ENCODE measurements at regions not wholly inside any gene's neighbourhood (a gene's known extent, or its start where the extent isn't known, plus 50 kb on each side); places are given as distances from the start of the nearest gene placed in this dataset.

- no peak for FAIRE-seq
These were observed 414.6 kb upstream of the NPVF start for GRCh38 chr7:25642849-25643248.

DNA sequence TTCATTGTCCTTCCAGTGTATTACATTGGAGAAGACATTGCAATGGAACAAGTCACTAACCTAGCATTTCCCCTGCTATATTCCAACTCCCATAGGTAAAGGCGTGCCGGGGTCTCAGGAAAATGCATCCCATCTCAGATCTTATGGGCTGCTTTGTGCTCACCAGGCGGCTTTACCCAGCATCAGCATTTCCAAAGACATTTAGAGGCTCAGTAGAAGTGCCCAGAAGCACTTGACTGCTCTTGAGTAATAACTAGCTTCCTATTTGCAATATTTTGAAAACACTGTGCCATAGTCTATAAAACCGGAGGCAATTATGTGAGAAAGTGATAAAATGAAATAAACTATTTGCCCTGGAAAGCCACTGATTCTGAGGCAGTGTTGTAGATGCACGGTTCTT is 415.0 kb upstream of the NPVF start:
- no peak for FAIRE-seq

GRCh38 chr7:25643770-25644394 is 415.6 kb upstream of the NPVF start:
- FAIRE-seq = no peak

DNA sequence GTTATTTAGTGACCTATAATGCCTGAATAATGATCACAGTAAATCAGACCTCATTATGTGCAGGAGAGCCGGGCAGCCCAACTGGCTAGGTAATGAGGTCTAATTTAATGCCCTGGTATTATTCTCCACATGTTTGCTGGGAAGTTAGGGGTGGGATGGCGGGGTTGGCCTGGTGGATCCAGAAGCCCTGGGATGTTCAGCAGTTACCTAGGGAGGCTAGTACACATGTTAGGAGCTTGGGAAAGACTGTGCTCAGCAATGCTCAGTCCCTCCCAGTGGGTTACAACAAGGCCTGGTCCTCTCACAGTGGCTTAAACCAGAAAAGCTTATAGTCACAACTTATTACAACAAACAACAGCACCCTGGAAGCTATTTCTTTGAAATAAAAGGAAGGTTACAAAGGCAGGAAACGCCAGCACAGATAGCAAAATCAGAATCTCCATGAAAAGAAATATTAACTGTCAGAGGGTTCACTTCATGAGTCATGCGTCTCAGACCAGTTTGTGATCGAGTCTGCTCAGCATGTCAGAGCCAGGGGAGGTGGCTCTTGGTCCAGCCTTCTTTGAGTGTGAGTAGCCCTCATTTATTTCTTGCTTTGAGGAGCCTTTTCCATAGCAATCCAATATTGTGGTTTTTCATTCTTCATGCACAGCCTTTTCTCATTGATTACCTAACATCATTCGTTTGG is 418.6 kb upstream of the NPVF start:
- FAIRE-seq = no peak

DNA sequence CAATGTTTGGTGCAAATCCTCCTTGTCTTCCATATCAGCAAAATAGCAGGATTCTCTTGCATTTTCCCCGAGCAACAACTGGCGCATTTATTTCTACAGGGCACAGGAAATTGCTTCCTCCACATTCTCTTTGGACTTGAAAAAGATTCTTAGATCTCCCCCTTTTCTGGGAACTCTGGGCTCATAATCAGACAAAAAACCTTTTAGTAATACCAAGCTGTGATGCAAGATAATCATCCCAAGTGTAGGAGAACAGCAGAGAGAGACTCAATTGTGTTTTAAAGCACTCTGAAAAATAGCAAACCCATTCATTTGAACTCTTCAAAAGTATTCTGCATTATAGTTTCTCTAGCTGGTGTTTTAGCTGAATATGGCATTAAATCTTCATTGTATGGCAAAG is 419.6 kb upstream of the NPVF start:
- FAIRE-seq = no peak

DNA sequence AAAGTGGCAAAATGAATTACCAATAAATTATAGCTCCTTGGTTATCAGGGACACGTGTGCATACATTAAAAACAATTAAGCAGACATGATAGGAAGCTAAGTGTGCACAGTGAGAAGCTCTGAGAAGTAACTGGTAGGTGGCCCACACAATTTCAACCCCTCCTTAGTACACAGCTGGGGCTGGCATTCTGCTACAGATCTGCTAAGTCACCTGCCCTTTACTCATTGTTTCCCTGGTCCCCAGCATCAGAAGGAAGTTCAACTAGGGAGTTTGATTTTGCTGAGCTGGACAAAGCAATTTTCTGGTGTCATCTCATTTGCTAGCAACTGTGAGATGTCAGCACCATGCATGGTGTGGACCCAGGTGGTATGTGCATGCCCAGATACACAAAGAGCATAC is 424.1 kb upstream of the NPVF start:
- no peak for FAIRE-seq

- FAIRE-seq = no peak
These were observed 425.1 kb upstream of the NPVF start for GRCh38 chr7:25653384-25653783.

GRCh38 chr7:25656071-25656470 is 427.8 kb upstream of the NPVF start:
- no peak for FAIRE-seq

DNA sequence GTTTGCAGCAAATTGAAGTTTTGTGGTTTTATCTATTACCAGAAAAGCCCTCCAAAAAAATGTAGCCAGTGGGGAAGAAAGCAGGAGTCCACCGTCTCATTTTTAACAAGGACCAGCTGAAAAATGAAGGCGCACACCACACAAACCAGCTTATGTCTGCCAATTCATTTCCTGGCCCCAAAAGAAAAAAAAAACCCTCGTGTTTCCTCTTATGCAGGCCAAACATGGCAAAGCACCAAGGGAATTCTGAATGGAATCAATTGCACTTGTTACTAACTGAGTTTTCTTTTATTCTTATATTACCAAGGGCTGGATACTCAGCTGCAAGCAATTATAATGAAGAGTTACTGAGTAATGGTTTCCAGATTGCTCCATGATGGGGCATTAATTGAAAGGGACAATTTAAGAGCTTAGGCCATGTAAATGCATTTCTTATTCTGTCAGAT is 428.3 kb upstream of the NPVF start:
- no peak for FAIRE-seq

DNA sequence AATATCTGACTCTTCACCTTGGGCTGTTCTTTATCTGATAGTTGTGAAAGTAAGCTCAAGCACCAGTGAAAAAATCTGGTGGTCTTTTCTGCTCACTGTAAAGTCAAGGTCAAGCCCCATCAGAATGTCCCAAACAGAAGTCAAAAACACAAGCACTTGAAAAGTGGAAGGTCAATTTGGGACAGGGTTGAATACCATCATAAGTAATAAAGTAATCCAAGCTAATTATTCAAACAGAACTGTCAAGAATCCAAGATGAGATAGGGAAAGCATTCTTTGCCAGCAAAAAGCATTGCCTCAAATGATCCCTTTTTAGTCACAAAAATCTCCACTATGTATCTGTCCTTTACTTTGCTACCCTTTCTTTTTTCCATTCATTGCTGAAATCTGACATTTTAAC is 430.1 kb upstream of the NPVF start:
- FAIRE-seq = no peak

- FAIRE-seq = no peak
These were observed 431.6 kb upstream of the NPVF start for GRCh38 chr7:25659841-25660240.

DNA sequence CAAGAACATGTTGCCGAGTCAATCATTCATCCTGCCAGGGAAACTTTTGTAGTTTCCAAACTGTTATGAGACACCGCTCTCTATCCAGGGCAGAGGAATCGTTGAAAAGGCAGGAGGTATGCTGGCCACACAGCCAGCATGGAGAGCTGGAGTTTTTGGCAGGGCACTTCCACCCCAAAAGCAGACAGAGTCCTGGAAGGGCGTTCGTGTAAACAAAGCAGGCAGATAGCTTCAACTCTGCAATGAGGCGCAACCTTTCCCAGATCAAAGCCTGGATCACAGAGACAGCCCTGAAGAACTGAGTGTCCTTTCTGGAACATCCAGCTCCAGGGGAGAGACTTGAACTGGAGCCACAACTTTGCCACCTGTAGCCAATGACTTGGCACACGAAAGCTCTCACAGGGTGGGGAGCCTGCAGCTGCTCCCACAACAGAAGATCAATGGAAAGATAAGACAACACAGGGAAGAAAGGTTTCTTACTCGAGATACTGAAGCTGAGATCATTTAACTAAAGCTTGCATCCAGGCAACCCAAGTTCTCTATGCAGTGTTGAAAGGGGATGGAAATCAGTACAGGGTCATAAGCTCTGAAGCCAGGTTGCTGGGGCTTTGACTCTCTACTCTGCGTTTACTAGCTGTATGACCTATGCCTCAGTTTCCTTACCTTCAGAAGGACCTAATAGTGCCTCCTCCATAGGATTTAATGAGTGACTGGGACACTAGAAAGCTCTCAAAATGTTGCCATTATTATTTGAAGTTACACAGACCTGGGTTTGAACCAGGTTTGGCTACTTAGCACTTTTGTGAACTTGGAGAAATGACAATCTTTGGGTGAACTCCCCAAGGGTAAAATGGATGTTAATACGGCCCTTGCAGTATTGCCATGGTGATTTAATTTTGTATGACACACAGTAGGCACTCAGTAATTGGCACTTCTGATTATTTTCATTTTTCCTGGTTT is 434.8 kb upstream of the NPVF start:
- FAIRE-seq = no peak

DNA sequence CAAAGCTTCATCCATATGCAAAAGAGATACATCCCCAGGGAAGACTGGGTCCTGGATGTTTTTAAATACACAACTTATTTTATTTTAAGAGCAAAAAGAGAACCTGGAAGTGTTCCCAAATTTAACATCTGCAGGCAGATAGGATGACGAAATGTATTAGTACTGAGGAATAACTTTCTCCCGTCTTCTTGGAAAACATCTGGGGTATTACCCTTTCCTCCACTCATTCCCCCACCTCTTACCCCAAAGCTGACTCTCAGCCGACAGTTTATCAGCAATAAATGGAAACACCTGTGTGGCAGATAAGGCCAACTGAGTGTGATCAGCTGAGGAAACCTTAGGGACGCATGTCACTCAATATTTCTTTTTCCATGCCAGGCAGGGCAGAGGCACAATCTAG is 435.6 kb upstream of the NPVF start:
- no peak for FAIRE-seq

GRCh38 chr7:25664593-25664992 is 436.3 kb upstream of the NPVF start:
- FAIRE-seq = no peak

DNA sequence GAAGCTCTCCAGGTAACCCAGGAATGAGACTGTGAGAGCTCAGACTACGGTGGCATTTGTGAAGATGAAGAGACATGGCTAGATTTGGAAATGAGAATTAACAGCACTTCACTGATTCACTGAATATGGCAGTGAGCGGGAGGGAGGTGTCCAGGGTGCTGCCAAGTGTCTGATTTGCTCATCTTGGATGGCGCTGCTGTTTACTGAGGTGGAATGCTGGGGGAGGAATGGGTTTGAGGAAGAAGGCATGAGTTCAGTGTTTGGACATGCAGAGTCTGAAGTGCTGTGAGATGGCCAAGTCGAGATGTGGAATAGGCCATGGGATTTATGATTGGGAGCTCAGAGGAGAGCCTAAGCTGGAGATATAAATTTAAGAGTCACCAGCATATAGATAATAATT is 437.1 kb upstream of the NPVF start:
- no peak for FAIRE-seq

- FAIRE-seq = no peak
These were observed 437.8 kb upstream of the NPVF start for GRCh38 chr7:25665903-25666670.

DNA sequence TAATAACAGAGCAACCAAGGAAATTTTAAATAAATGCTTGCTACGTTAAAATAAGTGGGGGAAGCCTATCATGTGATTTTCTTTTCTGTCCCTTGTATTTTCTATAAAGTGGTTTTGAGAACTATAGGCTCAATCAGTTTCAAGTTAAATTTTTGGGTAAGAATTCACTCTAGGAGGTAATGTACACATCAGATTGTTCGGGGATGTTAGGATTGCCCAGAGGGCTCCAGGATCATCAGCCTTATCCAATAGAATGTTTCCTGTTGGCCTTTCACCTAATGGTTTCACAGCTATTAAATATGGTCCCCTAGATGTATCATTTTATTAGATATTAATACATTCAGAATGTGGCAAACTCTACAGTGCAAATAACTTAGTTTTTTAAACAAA is 438.4 kb upstream of the NPVF start:
- FAIRE-seq = no peak

- FAIRE-seq = no peak
These were observed 441.0 kb upstream of the NPVF start for GRCh38 chr7:25669281-25669781.

GRCh38 chr7:25669961-25670841 is 441.9 kb upstream of the NPVF start:
- no peak for FAIRE-seq

DNA sequence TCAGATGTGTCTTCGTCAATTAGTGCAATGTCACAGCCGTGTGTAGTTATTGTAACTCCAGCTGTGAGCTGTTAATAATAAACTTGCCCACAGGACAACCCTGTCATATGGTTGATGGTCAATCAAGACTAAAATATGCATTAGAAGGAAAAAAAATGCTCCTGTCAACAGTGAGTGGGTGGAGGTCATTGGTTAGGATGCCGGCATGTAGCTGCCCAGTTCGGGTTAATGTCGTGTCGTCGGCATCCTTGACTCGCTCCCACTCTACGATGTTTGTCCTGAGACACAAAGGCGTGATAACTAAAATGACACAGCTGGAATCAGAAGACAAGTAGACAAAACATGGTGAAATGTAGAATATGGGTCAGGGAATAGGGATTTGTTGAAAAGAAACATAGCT is 442.8 kb upstream of the NPVF start:
- FAIRE-seq = no peak

GRCh38 chr7:25672496-25672895 is 444.2 kb upstream of the NPVF start:
- FAIRE-seq = no peak

Measured in A204.1 (cell line).